ENCODE measurements at regions not wholly inside any gene's neighbourhood (a gene's known extent, or its start where the extent isn't known, plus 50 kb on each side); places are given as distances from the start of the nearest gene placed in this dataset.

DNA sequence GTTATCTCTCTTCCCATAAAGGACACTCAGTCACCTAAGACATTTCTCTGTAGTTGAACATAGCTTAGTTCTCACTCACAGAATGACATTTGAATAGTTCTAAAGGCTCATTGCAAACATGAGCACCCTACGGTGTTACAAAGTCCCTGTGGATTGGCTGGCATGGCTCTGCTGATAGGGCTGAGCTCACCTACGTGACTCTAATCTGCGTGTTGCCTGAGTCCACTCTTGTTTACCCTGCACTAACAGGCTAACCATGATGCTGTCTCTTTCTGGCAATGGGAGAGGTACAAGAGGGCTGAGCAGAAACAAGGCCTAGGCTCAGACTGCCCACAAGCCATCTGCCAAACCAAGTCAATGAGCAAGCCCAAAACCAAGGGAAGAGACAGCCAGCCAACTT, 103.6 kb downstream of the PALM2AKAP2 start:
- DNase-seq = no peak

DNA sequence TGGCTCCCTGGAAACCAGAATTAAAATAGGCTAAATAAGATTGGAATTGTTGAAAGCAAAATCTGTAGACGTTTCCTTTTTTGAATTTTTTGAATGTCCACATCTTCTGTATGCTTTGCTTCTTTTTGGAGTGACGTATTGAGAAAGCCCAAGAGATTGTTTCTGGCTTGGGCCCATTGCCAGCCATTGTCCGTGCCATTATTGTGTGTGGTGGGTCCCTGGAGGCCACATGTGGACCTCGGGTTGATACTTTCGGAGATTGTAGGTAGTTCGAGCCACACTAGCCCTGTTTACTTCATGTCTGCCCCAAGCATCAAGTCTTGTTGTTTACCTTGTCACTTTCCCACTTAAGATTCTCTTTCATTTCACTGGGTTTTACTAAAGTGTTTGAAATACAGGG, 106.0 kb downstream of the PALM2AKAP2 start:
- DNase-seq = no peak

DNA sequence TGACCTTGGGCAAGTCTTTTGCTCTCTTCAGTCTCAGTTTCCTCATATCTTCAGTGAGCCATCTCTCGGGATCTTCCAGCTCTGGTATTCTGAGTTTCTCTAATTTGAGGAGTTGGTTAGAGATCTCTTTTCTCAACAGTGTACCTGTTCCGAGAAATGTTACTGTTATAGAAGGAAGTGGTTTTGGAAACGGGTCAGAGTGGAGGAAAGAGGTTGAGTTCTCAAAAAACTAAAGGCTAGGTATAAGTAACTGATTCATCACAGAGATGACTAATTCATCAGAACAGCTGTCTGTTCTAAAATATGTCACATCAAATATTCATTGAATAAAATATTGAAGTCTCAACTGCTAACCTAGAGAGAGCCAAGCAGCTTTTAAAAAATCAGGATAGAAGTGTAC, 106.6 kb downstream of the PALM2AKAP2 start:
- no peak for DNase-seq

DNA sequence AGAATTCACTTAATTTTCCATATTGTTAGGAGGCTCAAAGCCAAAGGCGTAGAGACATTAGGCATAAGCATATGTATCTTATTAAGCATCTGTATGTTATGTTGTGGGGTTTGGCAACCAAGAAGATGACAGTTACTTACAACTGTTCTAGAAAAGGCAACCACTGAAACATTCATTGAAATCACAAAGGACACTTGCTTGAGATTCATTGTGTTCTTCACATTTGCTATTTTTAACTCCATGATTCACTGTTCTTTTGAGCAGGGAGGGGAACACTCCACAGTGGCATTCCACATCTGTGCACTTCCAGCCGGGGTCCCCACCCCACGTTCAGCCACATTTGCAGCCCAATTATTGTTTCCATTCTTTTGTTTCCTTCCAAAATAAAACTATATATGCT, 107.1 kb downstream of the PALM2AKAP2 start:
- no peak for DNase-seq

DNA sequence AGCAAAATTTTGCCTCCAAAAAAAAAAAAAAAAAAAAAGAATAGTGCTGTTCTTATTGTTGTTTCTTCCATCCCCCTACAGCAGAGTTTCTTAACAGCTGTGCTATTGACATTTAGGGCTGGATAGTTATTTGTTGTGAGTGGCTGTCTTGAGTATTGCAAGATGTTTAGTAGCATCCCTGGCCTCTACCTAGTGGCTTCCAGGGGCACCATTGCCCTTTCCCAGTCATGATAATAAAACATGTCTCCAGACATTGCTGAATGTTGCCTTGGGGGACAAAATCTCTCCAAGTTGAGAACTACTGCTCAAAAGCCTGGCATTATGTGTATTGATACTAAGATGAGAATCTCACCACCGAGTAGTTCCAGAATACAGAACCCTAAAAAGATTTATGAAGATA, 108.7 kb downstream of the PALM2AKAP2 start:
- DNase-seq = no peak

DNA sequence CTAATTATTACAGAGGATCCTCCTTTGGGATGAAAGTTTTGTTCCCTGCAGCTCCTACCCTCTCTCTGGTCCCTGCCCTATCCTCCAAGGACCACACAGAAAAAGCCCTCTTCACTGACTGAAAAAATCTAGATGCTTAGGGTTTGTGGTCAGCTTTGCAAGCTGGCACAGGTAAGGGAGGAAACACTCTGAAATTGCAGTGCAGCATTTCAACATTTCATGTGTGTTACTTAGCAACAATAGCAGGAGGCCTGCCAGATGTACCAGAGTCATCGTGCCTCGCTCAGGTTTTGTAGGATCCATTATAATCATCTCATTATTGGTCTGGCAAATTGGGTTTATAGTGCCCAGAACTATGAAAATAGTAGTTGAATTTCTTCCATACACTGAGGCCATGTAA, 109.5 kb downstream of the PALM2AKAP2 start:
- DNase-seq = no peak

DNA sequence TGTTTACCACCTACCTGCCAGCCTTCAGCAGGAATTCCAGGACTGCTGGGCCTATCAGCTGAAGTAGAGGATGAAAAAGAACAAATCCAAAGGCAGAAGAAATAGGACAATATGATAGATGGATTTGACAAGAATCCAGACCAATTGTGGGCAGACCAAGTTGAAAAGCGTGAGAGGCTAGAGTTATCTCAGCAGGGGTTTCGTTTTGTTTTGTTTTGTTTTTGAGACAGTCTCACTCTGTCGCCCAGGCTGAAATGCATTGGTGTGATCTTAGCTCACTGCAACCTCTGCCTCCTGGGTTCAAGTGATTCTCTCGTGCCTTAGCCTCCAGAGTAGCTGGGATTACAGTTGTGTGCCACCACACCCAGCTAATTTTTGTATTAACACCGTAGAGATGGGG, 113.2 kb downstream of the PALM2AKAP2 start:
- no peak for DNase-seq

DNA sequence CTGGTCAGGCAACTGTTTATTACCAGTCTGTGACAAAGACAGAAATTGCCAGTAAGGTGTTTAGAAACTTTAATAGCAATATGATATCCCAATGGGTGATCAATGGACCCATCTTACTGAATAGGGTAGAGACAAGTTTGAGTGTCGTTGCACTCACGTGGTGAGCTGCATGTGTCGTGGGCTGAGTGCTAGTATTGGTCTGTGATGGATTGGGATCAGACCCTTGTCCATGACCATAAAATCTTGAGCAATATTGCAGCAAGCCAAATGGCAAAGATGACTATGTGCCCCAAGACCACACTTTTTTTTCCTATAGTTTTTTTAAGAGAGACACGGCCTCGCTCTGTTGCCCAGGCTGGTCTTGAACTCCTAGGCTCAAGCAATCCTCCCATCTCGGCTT, 114.5 kb downstream of the PALM2AKAP2 start:
- no peak for DNase-seq

DNA sequence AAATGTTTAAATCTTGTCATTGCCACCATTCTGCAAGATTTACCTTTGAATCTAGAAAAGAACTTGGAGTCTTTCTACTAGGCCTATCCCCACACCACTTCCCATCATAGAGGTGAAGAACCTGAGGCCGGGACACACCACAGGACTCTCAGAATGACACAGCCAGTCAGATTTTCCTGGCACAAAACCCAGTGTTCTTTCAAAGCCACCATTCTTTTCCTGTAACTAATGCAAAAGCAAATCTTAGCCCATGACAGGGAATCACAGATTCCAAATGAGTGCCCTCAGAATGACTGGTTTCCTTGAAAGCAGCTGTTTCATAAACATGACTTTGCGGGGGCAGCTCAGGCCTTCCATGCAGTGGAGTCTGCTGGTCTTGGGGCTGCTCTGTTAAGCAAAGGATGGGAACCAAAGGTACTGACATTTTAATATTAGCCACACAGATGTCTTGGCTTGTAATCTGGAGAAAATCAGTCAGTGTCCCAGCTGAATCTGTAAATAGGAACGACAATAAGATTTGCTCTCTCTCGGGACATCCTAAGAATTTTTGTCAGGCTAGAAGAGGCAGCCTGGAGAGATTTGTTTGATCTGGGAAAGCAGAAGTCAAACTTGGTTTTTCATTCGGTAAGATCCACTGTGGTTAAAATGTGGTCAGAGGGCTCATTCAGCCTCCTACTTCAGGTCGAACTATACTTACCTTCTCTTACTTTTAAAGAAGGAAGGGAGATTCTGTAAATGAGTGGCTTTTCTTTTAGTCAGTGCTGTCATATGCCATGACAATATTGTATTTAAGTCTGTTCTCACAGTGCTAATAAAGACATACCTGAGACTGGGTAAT, 115.1 kb downstream of the PALM2AKAP2 start:
- no peak for DNase-seq

DNA sequence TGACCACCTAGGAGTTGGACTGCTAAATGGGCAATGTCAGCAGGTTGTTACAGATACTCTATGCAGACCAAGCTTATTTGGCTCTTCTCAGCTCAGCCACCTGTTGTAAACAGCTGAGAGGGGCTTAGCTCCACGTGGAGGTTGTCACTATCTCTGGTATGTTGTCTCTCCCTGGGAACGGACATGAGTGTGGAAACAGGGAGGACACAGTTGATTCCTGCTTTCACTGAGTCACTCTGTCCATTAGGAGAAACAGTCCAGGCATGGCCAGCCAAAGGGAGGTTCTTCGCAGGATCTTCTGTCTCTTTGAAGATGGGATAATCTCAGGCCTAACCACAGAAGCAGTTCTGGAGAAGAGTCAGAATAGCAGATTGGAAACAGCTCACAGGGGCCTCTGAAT, 121.2 kb downstream of the PALM2AKAP2 start:
- no peak for DNase-seq

DNA sequence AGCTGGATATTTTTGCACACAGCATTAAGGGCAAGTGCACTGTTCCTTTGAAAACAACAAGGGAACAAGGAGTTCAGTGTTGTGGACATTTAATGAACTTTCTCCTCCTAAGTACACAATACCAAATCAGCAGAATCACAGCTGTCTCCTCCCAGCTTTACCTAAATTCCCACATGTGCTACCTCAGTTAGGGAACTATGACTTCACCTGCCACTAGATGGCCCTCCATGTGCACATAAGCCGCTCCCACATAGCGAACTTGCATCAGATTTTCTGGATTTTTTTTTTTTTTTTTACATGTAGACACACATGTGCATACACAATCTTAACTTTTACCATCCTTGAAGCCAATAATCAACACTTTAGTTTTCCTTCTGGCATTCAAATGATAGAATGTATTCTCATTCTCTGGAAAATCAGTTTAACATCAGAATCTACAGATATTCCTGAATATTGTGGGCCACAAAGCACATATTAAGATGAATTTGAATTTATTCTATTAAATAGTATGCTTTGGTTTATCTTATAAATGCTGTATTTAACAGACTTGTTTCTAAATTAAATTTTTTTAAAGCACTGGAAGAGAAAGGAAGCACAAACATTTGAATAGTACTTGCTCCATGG, 123.6 kb downstream of the PALM2AKAP2 start:
- DNase-seq = peak; percentile 55

DNA sequence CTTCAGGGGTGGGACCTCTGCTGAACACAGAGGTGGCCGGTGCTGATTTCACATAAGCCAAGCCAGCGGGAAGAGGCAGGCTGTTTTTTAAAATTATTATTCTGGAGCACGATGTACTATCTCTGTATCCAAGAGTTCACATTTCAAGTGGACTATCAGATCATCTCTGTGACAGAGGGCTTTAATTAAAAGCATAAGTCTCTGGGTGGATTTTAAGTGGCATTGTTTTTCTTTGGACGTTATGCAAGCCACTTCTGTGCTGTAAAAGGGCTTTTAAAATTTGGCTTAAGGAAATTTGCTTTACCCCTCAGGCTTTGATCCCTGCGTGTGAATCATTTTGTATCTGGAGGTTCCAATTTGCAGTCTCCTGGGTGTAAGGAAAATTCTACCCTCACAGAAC, 124.7 kb downstream of the PALM2AKAP2 start:
- DNase-seq = no peak

DNA sequence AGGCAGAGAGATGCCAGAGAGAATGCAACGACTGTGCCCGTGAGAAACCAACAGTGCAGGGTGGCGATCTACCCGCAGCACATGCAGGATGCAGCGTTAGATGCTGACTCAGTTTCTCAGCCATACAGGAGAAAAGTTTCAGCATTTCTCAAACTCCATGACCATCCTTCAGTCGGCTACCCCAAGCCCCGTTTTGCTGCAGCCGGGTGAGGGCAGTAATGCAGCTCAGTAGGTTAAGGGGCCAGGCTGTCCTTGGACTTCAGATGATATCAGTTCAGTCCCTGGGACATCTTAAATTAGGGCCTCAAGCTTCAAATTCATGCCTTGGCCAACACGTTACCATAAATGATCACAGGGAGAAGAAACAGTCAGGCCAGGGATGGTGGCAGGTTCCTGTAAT, 125.5 kb downstream of the PALM2AKAP2 start:
- DNase-seq = no peak

DNA sequence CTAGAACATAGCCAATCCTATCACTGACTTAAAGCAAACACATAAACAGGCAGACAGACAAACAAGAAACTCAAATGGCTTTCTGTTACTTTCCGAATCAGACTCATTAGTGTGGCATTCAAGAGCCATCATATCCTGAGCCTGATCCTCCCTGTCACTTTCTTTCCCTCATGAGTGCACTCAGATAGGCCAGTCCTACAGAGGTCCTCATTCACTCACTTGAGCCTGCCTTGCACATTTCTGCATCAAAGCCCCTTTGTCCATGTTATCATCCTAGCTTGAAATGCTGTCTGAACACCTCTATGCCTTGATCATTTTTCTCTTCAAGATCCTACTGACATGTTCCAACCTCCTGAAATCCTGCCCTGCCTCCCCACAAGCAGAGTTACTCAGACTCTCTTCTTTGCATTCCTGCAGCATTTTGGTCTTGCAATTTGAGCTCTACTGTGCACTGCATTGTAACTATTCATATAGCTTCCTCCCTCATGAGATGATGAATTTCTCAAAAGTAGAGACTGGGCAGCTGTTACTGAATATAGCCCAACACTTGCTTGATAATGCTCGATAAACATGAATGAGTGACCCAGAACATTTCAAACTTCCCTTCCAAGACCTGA, 126.9 kb downstream of the PALM2AKAP2 start:
- DNase-seq = no peak

DNA sequence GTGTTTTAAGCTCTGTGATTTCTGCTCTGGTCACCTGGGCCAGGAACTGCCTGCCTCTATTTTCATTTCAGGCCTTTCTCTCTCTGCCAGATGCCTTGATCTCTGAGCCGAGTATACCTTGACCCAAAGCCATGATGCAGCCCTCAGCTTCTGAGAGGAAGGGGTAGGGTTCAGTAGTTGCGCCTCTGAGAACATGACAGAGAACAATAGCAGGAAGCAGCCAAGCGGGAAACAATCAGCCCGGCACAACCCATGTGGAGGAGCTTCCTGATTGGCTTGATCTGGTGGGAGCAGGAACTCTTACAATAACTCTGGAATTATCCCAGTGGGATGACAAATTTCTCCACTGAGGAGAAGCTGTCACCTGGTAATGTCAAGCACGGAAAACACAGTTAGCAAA, 127.4 kb downstream of the PALM2AKAP2 start:
- DNase-seq = peak; percentile 43

DNA sequence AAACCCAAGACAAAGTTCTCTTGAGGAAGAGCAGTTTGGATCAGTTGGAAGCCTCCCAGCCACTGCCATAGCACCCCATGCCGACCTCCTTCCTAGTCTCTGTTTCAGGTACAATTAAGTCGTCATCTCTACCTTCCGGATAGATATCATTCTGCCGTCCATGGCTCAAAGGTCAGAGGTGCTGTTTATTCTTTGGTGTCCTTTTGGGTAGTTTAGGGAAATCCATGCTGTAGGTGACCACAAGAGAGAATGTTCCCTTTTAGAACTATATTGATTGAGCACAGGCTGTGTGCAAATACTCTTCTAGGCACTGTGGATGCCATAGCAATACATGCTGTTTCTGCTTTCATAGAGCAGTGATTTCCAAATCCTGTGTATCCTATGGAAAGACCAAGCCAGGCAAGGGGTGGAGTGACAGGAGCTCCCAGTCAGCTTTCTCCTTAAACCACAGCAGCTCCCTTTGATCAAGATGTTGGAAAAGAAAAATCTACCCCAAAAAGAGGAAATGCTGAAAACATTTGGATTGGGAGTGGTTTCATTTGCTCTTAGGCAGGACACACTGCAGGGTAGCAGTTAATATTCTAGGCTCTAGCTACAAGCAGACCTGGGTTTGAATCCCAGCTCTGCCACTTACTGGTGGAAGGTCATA, 127.9 kb downstream of the PALM2AKAP2 start:
- DNase-seq = no peak

DNA sequence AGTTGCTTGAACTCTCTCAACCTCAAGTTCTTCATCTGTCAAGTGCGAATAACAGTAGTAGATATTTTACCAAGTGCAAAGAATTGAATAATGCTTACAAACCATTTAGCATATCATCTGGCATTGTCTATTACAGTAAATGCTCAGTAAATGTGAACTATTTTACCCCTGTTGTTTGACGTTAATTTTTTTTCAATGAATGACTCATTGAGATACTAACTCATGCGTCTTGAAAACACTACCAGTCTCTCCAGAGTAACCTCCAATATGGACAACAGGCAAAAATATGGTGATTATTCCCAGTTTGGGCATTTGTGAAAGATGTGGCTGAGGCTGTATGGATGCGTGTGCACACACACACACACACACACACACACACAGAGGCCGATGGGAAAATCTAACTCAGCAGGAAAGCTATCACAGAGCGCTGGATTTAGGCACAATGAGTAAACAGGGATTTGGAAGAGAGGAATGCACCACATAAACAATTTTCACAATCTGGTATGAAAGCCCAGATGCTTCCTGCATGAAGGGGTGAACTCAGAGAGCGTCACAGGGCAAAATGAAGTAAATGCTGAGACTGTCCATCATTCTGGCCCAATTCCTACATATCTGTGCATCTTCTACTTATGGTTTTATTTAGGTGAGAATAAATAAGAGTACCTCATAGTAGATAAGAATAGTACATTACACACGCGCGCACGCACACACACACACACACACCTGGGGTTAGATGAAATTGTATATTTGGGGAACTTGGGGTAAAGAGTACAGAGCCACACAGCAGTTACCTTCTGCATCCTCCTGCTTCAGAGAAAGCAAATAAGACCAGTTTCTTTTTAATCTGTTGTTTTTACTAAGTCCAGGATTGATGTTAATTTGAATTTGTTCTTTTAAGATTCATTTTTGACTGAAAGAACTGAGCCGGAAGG, 128.7 kb downstream of the PALM2AKAP2 start:
- DNase-seq = no peak

DNA sequence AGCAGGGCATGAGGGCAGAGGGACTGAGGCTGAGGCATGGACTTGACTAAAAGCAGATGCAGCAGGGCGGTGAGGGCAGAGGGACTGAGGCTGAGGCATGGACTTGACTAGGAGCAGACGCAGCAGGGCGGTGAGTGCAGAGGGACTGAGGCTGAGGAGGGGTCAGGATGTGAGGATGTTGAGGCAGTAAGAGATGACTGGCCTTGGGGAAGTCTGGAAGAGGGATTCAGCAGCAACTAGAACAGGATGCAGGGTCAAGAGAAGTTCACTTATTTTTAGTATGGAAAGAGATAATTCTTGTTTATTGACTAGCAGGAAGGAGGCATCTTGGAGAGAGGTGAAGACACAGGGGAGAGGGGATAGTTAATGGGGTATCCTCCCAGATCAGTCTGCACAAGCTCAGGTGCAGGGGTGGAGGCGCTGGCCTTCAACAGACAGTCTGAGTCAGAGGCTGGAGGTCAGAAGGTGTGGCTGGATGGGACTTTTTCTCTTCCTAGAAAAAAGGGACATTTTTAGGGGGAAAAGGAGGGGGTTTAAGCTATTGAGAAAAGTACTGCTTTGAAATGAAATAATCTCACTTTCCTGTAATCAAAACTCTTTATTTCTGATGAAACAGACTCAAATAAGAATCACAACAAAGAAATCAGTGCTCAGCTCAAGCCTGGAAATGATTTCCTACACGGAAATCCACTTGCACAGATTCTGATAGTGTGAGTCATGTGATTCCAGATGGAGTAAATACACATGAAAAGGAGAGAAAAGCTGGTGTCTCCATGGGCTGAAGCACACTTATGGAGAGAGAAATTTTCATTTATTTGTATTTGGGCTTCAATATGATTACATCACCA, 130.9 kb downstream of the PALM2AKAP2 start:
- DNase-seq = no peak

DNA sequence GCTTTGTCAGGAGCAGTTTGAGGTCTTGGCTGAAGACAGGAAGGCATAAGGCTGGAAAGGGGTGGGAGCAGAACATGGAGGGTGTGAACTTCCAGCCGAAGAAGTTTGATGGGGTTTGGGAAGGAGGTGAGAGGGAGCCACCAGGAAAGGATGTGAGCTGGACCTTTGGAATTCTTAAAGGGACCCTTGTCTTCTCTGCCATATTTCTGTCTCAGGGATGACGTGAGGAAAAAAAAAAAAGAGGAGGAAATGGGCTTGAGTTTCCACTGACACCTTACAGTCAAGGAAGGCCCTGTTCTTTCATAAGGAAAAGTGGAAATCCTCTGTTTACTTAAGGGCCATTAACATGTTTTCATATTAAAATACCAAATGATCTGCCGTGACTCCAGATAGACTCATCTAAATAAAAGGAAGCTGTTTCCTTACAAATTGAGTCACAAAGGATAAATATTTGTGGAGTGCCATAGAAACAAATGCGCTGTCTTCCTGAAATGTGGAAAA, 132.1 kb downstream of the PALM2AKAP2 start:
- no peak for DNase-seq

DNA sequence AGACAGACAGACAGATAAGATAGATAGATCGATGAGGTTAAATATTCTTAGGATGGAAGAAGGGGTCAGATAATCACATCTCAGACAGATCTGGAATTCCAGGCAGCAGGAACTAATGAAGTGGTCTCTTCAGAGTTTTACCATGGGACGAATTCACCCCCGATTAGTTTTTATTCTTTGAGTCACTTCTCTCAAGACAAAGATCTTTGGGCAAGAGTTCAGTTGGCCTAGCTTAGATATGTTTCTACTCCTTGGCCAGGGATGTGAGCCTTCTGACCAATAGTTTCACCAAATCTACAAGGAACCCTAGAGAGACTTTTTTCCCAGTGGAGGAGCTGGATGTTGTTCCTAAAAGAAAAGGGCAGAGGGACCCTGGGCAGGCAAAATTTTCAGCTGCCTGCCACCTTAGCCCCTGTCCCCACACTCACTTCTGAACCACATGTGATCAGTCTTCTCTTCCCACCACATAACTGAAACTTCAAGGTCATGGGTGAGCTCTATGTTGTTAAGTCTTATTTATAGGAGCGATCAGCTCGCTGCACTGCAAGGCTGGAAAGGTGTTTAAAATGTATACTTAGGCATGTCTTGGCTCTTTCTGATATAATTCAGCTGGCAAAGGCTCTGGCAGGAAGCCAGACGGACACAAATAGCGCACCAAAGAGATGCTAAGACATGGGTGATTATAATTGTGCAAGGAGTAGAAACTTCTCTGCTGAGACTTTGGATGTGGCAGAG, 132.9 kb downstream of the PALM2AKAP2 start:
- no peak for DNase-seq
